K562 (cell line): ENCODE measurements at regions not wholly inside any gene's neighbourhood (a gene's known extent, or its start where the extent isn't known, plus 50 kb on each side); places are given as distances from the start of the nearest gene placed in this dataset.

Experiments used
- ATAC-seq: fragments of 200-7000 bp; cut with Tn5 transposase; 3 replicates; pipeline ENCODE4 v1.9.1; 2020; ENCODE audit warnings: moderate library complexity
- BruUV-seq: library from RNA; stranded (reverse); fragments of 400-500 nt; replicated peaks from 2 replicates; lab custom pipeline; 2021; lab: Mats Ljungman, UMichigan
- CTCF ChIA-PET: fragments of 300-600 bp; formaldehyde crosslinking; extraction: SDS; loops from one replicate; lab custom pipeline; 2021; ENCODE audit warnings: low intra/inter-chr PET ratio; lab: Yijun Ruan, JAX
- POLR2A ChIA-PET: fragments of 300-600, 350-650 bp; sonication (Branson Sonifier 250); formaldehyde crosslinking; extraction: SDS; loops from one replicate; lab custom pipeline; 2021; ENCODE audit warnings: antibody characterized with exemption, inconsistent platforms; lab: Yijun Ruan, JAX
- DNase-seq, 4 experiments: peaks; one replicate each; pipeline versions ENCODE4 v3.0.0 to v3.0.0-alpha.2; 2011 to 2018; ENCODE audit warnings: low spot score in 3 of 4, mixed read lengths in 3 of 4; ENCODE audit errors: extremely low read depth in 1 of 4
- FAIRE-seq: peaks from 2 replicates; lab custom pipeline; 2011; peaks lifted over from hg19 to GRCh38; lab: Jason Lieb, UNC
- H2AFZ ChIP-seq: 2 replicates; pipeline ENCODE4 v1.6.0; 2011; ENCODE audit warnings: low read depth, low read length, control low read depth, inconsistent platforms
- H3K27ac ChIP-seq: fragments of 200-600 bp; 3 replicates; pipeline ENCODE4 v1.8.0; 2011; ENCODE audit warnings: low read depth, mild to moderate bottlenecking, control low read depth, inconsistent platforms, low read length, moderate library complexity, mixed read lengths; ENCODE audit errors: extremely low read depth
- H3K27me3 ChIP-seq, 2 experiments: fragments of 300-600 bp in 1 of 2; 2 replicates in 1 of 2; 3 replicates in 1 of 2; pipeline versions ENCODE4 v1.6.0 to v1.8.0; 2011; ENCODE audit warnings: inconsistent platforms in 2 of 2, low read length in 2 of 2, mild to moderate bottlenecking in 1 of 2, mixed read lengths in 1 of 2, moderate library complexity in 1 of 2; ENCODE audit not compliant: control insufficient read depth in 2 of 2, insufficient read depth in 2 of 2
- H3K36me3 ChIP-seq: fragments of 300-600 bp; 3 replicates; pipeline ENCODE4 v1.8.0; 2011; ENCODE audit warnings: mild to moderate bottlenecking, low read length, inconsistent platforms; ENCODE audit not compliant: control insufficient read depth, insufficient read depth
- H3K4me1 ChIP-seq, 2 experiments: fragments of 200-600 bp in 1 of 2; replicated peaks in 1 of 2; 2 replicates in 1 of 2; 3 replicates in 1 of 2; pipeline versions ENCODE4 v1.5.1 to v1.8.0; 2011; ENCODE audit warnings: inconsistent platforms in 2 of 2, low read length in 2 of 2, mild to moderate bottlenecking in 1 of 2, mixed read lengths in 1 of 2, moderate library complexity in 1 of 2; ENCODE audit not compliant: control insufficient read depth in 2 of 2, insufficient read depth in 2 of 2
- H3K4me2 ChIP-seq: 2 replicates; pipeline ENCODE4 v1.6.1; 2011; ENCODE audit warnings: low read length, control low read depth, inconsistent platforms, mixed read lengths; ENCODE audit not compliant: insufficient read depth
- H3K4me3 ChIP-seq: fragments of 200-600 bp; sonication (generic), shearing (Covaris generic); 2 replicates; pipeline ENCODE4 v1.5.1; 2016; ENCODE audit warnings: control low read depth, inconsistent platforms
- H3K79me2 ChIP-seq: fragments of 200-600 bp; 3 replicates; pipeline ENCODE4 v1.8.0; 2011; ENCODE audit warnings: low read length, inconsistent platforms; ENCODE audit not compliant: control insufficient read depth, insufficient read depth
- H3K9ac ChIP-seq, 2 experiments: 2 replicates each; pipeline versions ENCODE4 v1.6.0 to v1.6.1; 2011; ENCODE audit warnings: low read depth in 2 of 2, low read length in 2 of 2, control low read depth in 1 of 2, inconsistent platforms in 1 of 2, mild to moderate bottlenecking in 1 of 2, mixed read lengths in 1 of 2; ENCODE audit not compliant: insufficient read depth in 1 of 2
- H3K9me1 ChIP-seq: one replicate; pipeline ENCODE4 v1.6.0; 2011; ENCODE audit warnings: inconsistent platforms, mild to moderate bottlenecking, low read length, moderate library complexity; ENCODE audit not compliant: control insufficient read depth, insufficient read depth
- H3K9me3 ChIP-seq: replicated peaks from 2 replicates; pipeline ENCODE4 v1.5.1; 2011; ENCODE audit warnings: low read depth, low read length, inconsistent platforms; ENCODE audit not compliant: control insufficient read depth, insufficient read depth
- H4K20me1 ChIP-seq: replicated peaks from 2 replicates; pipeline ENCODE4 v1.6.1; 2011; ENCODE audit warnings: low read length, inconsistent platforms, mixed read lengths; ENCODE audit not compliant: control insufficient read depth, insufficient read depth
- BDP1 ChIP-seq: IDR thresholded peaks from 3 replicates; pipeline ENCODE4 v1.6.1; 2011; ENCODE audit not compliant: insufficient read length, insufficient read depth
- CCNT2 ChIP-seq: IDR thresholded peaks from 2 replicates; pipeline ENCODE4 v1.6.1; 2011; ENCODE audit warnings: borderline replicate concordance, low read depth, mild to moderate bottlenecking, moderate library complexity, mixed read lengths, low read length; ENCODE audit not compliant: insufficient read length; ENCODE audit errors: extremely low read depth
- FIP1L1 ChIP-seq: fragments of 200-400 bp; formaldehyde crosslinking; IDR thresholded peaks from 2 replicates; pipeline ENCODE4 v1.6.1; 2018; ENCODE audit warnings: mild to moderate bottlenecking, low read depth, low read length; ENCODE audit not compliant: poor library complexity, severe bottlenecking
- GTF2E2 ChIP-seq: fragments of 200-800 bp; sonication (Bioruptor generic); IDR thresholded peaks from 2 replicates; pipeline ENCODE4 v1.6.1; 2016; ENCODE audit warnings: missing genetic modification characterization, missing compliant biosample characterization
- HNRNPH1 ChIP-seq: fragments of 200-400 bp; formaldehyde crosslinking; optimal IDR thresholded peaks from 2 replicates; pipeline ENCODE3; 2017; ENCODE audit warnings: low read depth, mild to moderate bottlenecking, low read length, moderate library complexity
- JUNB ChIP-seq: fragments of 450-650 bp; formaldehyde crosslinking; conservative IDR thresholded peaks from 2 replicates; pipeline ENCODE4 v1.4.0; 2020; ENCODE audit warnings: mild to moderate bottlenecking
- KDM5B ChIP-seq: fragments of 200-600 bp; sonication (generic); IDR thresholded peaks from 2 replicates; pipeline ENCODE4 v1.6.1; 2012; ENCODE audit warnings: low read depth, mild to moderate bottlenecking, moderate library complexity, low read length, control low read depth, inconsistent platforms; ENCODE audit not compliant: insufficient replicate concordance
- KLF6 ChIP-seq: fragments of 250-450 bp; sonication (Bioruptor Pico); IDR thresholded peaks from 2 replicates; pipeline ENCODE4 v1.4.0; 2020; ENCODE audit warnings: mild to moderate bottlenecking, moderate library complexity, borderline replicate concordance
- MAFG ChIP-seq: fragments of 450-650 bp; conservative IDR thresholded peaks from 2 replicates; pipeline ENCODE4 v1.6.1; 2016; ENCODE audit warnings: missing genetic modification characterization, missing compliant biosample characterization
- RHOXF2B ChIP-seq: fragments of 250-450 bp; sonication (Bioruptor Pico); conservative IDR thresholded peaks from 2 replicates; pipeline ENCODE4 v1.5.1; 2021
- SMAD4 ChIP-seq: fragments of 250-450 bp; sonication (Bioruptor Pico); conservative IDR thresholded peaks from 2 replicates; pipeline ENCODE4 v1.8.0; 2021; ENCODE audit warnings: inconsistent platforms, mild to moderate bottlenecking, moderate library complexity
- SMARCA5 ChIP-seq: fragments of 450-650 bp; IDR thresholded peaks from 2 replicates; pipeline ENCODE4 v1.6.1; 2016
- TEAD2 ChIP-seq: fragments of 450-650 bp; IDR thresholded peaks from 2 replicates; pipeline ENCODE4 v1.6.1; 2016; ENCODE audit warnings: missing genetic modification characterization, control low read depth, missing compliant biosample characterization
- TGIF2 ChIP-seq: sonication (generic); formaldehyde crosslinking; IDR thresholded peaks from 2 replicates; pipeline ENCODE4 v1.8.1; 2022; ENCODE audit warnings: mild to moderate bottlenecking, missing genetic modification reagents, moderate library complexity
- ZNF408 ChIP-seq: fragments of 250-450 bp; sonication (Bioruptor Pico); IDR thresholded peaks from 2 replicates; pipeline ENCODE4 v1.4.0; 2020; ENCODE audit warnings: low read depth, mild to moderate bottlenecking, moderate library complexity
- WGBS: fragments of 100-300 bp; shearing (Covaris generic); methylation state at CpG from one replicate; pipeline ENCODE4 v1.1.6; 2016; ENCODE audit warnings: low coverage, mixed read lengths; ENCODE audit not compliant: insufficient coverage; ENCODE audit errors: missing lambda C conversion rate; 5-methylcytosine and 5-hydroxymethylcytosine counted together
- in situ Hi-C: fragments of 300-500 bp; cut with MboI; formaldehyde crosslinking; loops from 4 replicates; pipeline ENCODE4 v1.15.0; 2018; ENCODE audit warnings: inconsistent platforms, mixed read lengths
- intact Hi-C: fragments of 100-400 bp; cut with micrococcal nuclease; formaldehyde crosslinking; loops from 2 replicates; pipeline ENCODE4 v1.14.2; 2022
- TF ChIP-seq, protein P1 (sequence below): fragments of 250-450 bp; sonication (Bioruptor Pico); IDR thresholded peaks from 2 replicates; pipeline ENCODE4 v1.4.0; 2020; ENCODE audit warnings: mild to moderate bottlenecking, moderate library complexity, borderline replicate concordance
- TF ChIP-seq, protein P2 (sequence below): fragments of 450-650 bp; IDR thresholded peaks from 2 replicates; pipeline ENCODE4 v1.6.1; 2018; ENCODE audit not compliant: partially characterized antibody

DNA sequence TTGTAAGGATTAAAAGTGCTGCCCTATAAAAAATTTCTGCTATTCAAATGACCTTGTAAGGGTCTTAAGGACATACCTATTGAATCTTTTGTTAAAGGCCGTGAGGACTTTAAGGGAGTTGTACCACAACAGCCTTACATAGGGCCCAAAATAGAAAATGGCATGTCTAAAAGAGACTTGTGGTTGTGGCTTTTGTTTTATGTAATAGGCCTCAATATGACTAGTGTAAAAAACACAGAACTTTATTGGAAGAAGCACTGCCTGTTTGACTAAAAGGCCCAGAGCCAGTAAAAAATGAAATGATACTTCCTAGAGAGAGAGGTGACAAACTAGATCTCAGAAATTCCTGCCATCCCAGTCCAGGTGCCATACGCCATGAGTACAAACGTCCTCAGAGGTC lies 286.6 kb downstream of the SEMA3D start:
- H3K9me1 ChIP-seq: no peaks in the 10 kb centered on the region
- POLR2A ChIA-PET: no interaction called here
- H3K27ac ChIP-seq: no peak overlapping the region
- FAIRE-seq: no peak
- no peaks in the 10 kb centered on the region for H3K27me3 ChIP-seq
- no peaks in the 10 kb centered on the region for H3K4me1 ChIP-seq
- H3K4me2 ChIP-seq: no peak overlapping the region
- H3K4me3 ChIP-seq: no peak overlapping the region
- H3K79me2 ChIP-seq: no peaks in the 10 kb centered on the region
- H3K9ac ChIP-seq: no peak overlapping the region
- H4K20me1 ChIP-seq: no peaks in the 10 kb centered on the region
- CTCF ChIA-PET: no interaction called here
- no TSS peak for BruUV-seq
- intact Hi-C loops (no loop called here), in situ Hi-C loops (no loop called here)
- DNase-seq: no peak
- 48% methylated on average over 3 of the region's 3 CpGs for WGBS
- no peaks in the 10 kb centered on the region for H3K9me3 ChIP-seq
- no peak overlapping the region for H2AFZ ChIP-seq
- H3K36me3 ChIP-seq: no peaks in the 10 kb centered on the region
- ATAC-seq: no peak
- no peak for TF ChIP-seq JUNB (CRISPR knock-in tag)
- no peak for TF ChIP-seq MAFG
- TF ChIP-seq KDM5B: no peak
- no peak for TF ChIP-seq TEAD2 (tag)
- no peak for TF ChIP-seq CCNT2
- no peak for TF ChIP-seq RHOXF2B
- TF ChIP-seq, protein P1, sequence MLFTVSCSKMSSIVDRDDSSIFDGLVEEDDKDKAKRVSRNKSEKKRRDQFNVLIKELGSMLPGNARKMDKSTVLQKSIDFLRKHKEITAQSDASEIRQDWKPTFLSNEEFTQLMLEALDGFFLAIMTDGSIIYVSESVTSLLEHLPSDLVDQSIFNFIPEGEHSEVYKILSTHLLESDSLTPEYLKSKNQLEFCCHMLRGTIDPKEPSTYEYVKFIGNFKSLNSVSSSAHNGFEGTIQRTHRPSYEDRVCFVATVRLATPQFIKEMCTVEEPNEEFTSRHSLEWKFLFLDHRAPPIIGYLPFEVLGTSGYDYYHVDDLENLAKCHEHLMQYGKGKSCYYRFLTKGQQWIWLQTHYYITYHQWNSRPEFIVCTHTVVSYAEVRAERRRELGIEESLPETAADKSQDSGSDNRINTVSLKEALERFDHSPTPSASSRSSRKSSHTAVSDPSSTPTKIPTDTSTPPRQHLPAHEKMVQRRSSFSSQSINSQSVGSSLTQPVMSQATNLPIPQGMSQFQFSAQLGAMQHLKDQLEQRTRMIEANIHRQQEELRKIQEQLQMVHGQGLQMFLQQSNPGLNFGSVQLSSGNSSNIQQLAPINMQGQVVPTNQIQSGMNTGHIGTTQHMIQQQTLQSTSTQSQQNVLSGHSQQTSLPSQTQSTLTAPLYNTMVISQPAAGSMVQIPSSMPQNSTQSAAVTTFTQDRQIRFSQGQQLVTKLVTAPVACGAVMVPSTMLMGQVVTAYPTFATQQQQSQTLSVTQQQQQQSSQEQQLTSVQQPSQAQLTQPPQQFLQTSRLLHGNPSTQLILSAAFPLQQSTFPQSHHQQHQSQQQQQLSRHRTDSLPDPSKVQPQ (CRISPR knock-in tag): no peak
- TF ChIP-seq KLF6 (CRISPR knock-in tag): no peak
- TF ChIP-seq FIP1L1: no peak
- no peak for TF ChIP-seq ZNF408 (CRISPR knock-in tag)
- TF ChIP-seq GTF2E2 (tag): no peak
- TF ChIP-seq SMARCA5: no peak
- no peak for TF ChIP-seq HNRNPH1
- no peak for TF ChIP-seq BDP1
- no peak for TF ChIP-seq SMAD4
- no peak for TF ChIP-seq TGIF2 (CRISPR knock-in tag)
- TF ChIP-seq, protein P2, sequence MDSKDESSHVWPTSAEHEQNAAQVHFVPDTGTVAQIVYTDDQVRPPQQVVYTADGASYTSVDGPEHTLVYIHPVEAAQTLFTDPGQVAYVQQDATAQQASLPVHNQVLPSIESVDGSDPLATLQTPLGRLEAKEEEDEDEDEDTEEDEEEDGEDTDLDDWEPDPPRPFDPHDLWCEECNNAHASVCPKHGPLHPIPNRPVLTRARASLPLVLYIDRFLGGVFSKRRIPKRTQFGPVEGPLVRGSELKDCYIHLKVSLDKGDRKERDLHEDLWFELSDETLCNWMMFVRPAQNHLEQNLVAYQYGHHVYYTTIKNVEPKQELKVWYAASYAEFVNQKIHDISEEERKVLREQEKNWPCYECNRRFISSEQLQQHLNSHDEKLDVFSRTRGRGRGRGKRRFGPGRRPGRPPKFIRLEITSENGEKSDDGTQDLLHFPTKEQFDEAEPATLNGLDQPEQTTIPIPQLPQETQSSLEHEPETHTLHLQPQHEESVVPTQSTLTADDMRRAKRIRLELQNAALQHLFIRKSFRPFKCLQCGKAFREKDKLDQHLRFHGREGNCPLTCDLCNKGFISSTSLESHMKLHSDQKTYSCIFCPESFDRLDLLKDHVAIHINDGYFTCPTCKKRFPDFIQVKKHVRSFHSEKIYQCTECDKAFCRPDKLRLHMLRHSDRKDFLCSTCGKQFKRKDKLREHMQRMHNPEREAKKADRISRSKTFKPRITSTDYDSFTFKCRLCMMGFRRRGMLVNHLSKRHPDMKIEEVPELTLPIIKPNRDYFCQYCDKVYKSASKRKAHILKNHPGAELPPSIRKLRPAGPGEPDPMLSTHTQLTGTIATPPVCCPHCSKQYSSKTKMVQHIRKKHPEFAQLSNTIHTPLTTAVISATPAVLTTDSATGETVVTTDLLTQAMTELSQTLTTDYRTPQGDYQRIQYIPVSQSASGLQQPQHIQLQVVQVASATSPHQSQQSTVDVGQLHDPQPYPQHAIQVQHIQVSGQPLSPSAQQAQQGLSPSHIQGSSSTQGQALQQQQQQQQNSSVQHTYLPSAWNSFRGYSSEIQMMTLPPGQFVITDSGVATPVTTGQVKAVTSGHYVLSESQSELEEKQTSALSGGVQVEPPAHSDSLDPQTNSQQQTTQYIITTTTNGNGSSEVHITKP: no peak
